Kidney glomerular epithelial cell (primary cell): ENCODE measurements at regions not wholly inside any gene's neighbourhood (a gene's known extent, or its start where the extent isn't known, plus 50 kb on each side); places are given as distances from the start of the nearest gene placed in this dataset.
"Not testable (repeated sequence)": the region's sequence is repeated elsewhere in the genome, so short reads cannot be mapped to it uniquely, and the experiment has no call there.

ENCODE experiments used
- DNase-seq: peaks from one replicate; lab custom pipeline; 2025; lab: John Stamatoyannopoulos, UW

DNA sequence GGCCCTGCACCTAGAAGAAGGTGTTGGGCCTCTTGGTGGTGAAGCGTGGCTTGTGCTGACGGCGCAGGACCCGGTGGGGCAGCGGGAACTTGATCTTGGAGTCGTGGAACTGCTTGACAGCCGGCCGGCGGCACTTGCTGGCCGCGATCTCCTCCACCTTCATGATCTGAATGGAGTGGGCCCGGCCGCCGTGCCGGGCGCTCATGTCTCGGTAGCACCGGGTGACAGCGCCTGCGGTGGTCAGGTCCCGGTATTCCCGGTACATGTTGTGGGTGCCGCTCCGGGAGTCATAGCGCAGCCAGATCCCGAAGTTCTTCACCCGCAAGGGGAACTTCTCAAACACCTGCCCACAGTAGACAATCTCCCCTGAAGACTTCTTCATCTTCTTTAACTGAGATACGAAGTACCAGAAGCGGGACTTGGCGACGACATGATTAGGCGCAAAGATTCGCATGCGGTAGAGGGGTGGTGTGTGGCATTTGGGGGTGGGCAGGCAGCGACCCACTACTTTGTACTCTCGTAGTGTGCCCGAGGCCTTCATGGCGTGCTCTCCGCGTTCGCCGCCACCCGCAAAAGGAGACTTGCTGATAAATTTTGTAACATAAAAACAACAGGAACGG lies 92.1 kb upstream of the MSH6 start:
- DNase-seq: not testable (repeated sequence)

DNA sequence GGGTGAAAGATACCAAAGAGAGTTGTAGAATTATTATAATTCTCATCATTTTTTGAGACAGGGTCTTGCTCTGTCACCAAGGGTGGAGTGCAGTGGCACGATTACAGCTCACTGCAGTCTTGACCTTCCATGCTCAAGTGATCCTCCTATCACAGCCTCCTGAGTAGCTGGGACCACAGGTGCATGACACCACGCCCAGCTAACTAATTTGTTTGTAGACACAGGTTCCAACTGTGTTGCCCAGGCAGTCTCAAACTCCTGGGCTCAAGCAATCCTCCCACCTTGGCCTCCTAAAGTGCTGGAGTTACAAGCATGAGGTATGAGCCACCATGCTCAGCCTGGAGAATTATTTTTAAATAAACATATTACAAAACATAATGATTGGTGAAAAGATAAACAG lies 92.8 kb upstream of the MSH6 start:
- DNase-seq: no peak

DNA sequence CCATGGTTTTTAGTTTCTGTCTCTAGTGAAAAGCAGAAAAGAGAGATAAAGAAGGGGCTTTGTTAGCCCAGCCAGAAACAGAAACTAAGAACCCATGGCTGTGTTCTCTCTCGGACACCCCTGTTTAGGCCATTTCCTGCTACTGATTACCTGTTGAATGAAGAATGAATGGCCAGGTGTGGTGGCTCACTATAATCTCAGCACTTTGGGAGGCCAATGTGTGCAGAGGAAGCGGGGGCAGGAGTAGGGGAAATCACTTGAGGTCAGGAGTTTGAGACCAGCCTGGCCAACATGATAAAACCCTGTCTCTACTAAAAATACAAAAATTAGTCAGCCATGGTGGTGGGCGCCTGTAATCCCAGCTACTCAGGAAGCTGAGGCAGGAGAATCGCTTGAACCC lies 93.8 kb upstream of the MSH6 start:
- DNase-seq: not testable (repeated sequence)

DNA sequence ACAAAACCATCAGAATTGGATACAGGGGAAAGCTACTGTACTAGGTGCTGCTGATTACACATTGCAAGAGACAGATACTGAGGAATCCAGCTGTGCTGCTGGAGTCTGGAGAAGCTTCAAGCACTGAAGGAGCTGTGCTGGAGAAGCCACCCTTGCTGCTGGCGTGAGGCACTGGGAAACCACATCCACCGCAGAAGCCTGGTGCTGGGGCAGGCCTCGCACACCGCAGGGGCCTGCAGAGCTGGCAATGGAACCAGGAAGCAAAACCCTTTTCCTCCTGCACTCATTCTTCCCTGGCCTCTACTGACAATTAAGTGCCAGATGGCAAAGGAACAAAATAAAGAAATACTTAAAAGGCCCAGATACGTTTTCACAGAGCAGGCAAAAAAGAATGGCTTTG lies 94.4 kb upstream of the MSH6 start:
- no peak for DNase-seq

DNA sequence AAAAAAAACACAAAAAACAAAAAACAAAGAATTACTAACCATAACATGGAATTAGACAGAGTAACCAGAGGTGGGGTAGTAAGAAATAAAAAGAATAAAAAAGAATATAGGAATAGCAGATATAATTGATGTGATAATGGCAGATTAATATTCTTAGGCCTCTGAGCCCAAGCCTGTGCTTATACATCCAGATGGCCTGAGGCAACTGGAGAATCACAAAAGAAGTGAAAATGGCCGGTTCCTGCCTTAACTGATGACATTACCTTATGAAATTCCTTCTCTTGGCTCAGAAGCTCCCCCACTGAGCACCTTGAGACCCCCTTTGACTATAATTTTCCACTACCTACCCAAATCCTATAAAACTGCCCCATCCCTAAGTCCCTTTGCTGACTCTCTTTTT lies 95.1 kb upstream of the MSH6 start:
- no peak for DNase-seq

DNA sequence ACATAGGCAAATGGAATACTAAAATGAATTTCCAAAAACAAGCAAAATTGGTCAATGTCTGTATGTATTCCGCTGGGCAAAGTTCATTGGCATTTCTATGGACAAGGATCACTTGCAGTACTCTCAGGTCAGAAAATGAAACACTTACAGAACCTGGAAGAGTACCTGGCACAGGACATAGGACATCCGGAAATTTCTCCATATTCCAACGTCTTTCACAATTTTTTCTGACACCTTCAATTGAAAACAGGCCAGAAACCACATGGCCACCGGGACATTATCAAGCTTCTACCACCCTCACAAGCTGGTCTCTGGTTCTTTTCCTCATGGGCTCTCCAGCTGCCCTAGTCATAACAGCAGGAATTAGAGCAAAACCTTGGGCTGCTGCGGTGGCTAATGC lies 96.9 kb upstream of the MSH6 start:
- DNase-seq: no peak

DNA sequence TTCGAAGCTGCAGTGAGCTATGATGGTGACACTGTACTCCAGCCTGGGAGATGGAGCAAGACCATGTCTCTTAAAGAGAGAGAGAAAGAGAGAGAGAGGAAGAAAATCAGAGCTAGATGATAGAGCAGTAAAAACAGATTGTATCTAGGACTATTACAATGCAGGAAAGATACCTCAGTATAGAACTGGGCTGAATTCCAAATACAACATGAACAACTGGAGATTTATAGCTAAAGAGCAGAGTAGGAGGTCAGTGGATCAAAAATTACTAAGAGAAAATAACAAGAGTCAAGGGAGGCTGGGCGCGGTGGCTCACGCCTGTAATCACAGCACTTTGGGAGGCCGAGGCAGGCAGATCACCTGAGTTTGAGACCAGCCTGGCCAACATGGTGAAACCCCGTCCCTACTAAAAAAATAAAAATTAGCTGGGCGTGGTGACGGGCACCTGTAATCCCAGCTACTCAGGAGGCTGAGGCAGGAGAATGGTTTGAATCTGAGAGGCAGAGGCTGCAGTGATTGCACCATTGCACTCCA lies 100.7 kb upstream of the MSH6 start:
- no peak for DNase-seq

DNA sequence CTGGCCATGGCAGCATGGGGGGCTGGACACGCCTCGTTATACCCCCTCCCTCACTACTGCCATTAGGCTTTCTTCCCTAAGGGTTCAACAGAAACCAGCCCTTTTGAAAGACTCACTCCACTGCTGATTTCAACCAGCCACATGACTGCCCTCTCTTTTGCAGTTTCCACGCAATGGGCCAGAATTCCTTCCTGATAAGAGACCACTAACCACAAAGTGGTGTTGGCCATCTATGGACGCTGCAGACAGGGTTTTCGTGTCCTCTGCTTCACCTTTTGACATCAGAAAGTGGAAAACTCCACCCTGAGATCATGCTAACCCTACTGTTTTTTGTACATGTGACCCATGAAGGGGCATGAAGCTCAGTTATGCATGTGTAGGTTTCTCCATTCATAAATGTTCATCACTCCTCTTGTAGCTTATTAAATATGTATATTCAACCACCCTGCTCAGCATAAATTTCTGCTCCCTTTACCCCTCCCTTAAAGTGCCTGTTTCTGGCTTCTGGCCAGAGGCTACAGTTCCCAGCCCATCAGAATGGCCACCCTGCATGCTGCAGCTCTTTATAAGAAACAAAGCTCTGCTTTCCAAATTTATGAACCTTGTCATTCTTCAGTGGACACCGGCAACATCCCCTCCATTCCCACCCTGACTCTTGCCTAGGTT lies 105.6 kb upstream of the KCNK12 start:
- no peak for DNase-seq

DNA sequence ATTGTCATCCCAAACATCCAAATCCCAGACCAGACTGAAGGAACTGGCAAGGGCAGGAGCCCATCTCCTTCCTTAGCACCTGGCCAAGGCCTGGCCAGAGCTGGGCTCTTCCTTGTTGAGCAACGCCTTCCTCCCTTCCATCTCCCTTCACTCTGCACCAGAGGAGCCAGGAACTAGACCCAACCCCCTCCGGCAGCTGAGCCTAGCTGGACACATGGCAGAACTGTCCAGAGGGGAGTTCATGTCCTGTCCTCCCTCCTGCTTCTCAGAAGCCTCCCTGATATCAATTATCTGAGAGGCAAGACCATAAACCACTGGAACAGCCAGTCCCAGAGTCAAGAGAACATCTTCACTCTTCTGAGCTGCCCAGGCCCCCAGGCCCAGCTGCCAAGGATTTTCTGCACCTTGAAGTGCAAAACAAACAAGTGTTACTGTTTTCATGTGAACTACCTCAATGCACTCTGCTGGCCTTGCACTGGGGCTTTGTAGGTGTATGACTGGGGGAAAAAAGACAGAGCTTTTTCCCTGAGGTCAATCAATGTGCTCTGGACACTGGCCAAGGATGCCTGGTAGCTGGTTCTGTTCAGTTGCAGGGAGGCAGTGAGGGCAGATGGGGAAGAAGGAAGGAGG lies 104.5 kb upstream of the KCNK12 start:
- DNase-seq: no peak

DNA sequence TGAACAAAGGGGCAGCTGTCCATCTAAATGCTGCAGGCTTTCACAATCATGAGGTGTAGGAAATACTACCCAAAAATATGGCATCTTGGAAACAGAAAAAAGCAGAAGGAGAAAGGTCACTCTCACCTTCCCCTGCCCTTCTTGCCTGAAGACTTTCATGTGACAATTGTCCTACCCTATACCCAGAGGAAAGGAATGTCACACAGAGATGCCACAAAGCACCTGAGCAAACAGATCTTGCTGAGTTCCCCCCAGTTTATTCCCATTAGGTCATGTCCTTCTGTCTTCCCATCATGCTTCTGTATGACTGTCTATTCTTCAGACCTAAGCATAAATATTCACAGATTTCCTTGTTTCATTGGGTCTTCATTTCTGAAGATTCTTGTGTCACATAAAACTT lies 95.5 kb upstream of the KCNK12 start:
- DNase-seq: no peak

DNA sequence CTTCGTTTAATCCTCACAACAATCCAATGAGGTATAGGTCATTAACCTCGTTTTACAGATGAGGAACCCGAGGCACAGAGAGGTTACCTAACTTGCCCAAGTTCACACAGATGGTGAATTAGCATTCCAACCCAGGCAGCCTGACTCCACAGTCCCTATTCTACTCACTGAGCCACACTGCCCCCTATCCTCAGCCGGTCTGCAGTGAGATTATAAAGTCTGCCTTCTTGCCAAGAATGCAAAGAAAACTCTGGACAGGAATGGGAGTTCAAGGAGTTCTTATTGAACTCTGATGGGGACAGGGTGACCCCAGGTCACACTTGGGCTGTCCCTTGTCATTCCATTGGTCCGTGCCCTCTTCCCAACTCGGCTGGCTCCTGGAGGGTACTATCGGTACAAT lies 94.0 kb upstream of the KCNK12 start:
- no peak for DNase-seq

DNA sequence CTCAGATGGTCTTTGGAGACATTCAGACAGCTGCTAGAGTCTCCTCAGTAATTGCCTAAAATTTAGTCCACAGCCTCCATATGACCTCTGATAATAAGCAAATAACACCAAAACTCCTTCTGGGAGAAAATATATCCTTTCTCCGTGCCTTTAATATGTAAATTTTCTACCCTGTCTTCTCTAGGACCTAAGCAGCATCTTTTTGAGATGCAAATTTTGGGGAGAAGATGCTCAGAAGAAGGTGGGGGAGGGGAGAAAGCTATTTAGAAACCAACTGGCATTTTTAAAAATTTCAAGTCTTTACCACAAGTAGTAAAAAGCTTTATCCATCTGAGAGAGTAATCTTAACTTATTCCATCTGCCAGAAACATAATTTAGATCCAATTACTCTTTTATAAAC lies 91.8 kb upstream of the KCNK12 start:
- no peak for DNase-seq

DNA sequence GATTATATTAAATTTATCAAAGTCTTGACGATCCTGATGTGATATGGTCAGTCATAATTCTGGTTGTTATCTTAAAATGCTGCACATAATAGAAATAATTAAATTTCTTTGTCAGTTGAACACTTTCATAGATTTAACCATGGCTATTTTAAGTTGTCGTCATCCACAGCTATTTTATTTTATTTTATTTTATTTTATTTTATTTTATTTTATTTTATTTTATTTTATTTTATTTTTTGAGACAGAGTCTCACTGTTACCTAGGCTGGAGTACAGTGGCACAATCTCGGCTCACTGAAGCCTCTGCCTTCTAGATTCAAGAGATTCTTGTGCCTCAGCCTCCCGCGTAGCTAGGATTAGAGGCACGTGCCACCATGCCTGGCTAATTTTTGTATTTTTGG lies 90.5 kb upstream of the KCNK12 start:
- no peak for DNase-seq

DNA sequence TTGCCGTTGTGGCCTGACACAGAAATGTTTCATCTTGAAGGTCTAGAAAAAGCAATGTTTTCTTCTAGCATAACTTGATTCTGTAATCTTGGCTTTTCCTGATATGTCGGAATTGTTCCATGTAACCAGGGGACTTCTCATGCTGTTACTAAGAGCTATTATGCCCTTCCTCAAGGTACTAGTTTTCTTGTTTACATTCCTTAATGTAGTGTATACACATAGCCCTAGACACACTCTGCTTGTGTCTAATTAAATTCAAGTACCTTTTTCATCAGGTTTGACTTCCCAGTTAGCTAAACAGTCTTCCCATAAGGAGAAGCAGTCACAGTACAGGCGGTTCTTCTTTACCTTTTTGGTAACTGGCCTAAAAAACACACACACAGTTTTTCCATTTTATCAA lies 89.4 kb upstream of the KCNK12 start:
- no peak for DNase-seq

DNA sequence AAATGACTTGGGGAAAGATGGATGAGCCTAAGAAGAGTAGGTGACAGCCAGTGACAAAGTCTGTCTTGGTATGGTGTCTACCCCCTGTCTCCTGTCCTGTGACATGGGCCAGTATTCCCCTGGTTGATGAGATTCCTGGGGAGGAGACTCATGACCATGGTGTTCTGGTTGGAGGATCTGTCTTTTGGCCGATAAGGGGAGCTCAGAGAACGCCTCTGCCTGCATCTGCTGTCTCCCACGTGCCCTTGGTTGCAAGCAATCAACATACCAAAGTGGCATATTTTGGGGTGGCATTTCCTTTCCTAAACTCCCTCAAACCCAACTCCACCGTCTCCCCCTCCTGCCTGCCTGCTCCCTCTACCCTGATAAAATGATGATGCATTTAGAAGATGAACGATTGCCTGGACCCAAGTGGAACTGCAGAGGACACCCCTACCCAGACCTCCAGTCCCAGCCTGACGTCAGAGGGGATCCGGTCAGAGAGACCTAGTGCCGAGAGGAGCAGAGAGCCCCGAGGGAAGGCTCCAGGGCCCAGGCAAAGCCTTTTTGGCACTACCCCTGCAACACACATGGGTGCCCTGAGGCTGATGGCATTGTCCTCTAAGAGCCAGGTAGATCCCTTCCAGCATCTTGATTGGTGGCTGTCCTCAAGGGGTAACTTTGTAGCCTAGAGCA lies 88.0 kb upstream of the KCNK12 start:
- DNase-seq: no peak

DNA sequence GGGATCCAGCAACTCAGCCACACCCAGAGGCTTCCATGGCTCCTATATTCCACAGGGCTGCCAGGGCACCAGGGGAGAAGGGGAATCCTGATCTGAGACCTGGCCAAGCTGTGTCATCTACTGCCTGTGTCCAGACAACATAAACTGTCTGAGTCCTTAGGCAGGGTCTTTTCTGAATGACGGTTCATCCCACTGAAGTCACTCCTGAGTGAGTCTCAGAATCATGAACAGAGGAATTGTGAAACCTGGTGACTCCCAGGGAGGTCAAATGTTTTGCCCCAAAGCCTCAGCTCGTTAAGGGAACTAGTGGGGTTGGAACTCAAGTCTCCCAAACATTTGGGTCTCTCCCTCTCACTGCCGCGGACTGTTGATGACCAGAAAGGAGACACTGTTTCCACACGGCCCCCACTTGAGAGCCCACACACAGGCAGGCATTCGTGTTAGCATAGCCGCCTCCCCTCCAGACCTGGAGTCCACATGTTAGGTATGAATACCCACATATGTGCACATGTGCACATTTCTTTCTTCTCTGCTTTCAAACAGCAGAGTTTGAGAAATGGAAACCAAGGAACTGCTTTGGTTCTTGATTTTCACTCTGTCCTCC lies 87.2 kb upstream of the KCNK12 start:
- DNase-seq: no peak

DNA sequence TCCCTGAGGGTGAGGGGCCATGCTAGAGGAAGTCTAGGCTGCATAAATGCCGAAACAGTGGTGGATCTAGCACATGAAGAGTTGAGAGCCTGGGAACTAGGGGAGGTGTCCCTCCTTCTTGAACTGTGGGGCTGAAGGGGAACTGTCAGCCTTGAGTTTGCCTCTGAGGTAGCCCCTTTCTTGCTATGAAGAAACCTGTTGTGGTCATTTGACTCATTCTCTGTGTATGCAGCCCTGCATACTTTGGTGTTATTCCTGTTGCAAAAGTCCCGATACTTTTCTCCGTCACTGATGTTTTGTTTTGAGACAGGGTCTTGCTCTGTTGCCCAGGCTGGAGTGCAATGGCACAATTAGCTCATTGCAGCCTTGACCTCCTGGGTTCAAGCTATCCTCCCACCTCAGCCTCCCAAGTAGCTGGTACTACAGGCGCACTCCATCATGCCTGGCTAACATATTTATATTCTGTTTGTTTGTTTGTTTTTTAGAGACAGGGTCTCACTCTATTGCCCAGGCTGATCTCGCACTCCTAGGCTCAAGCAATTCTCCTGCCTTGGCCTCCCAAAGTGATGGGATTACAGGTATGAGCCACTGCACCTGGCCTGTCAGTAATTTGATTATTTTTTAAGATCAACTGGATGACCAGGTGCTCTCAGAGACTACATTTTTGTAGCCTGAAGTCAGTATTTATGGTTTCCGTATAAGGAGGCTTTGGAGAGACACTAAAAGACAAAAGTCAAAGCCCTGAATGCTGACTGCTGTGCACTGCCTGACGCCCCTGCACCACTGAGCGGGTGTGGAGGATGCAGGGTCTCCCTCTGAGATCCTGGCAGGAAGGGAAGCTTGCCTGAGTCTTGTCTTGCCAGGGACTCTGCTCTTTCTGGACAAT lies 86.2 kb upstream of the KCNK12 start:
- peak; percentile 41 for DNase-seq

DNA sequence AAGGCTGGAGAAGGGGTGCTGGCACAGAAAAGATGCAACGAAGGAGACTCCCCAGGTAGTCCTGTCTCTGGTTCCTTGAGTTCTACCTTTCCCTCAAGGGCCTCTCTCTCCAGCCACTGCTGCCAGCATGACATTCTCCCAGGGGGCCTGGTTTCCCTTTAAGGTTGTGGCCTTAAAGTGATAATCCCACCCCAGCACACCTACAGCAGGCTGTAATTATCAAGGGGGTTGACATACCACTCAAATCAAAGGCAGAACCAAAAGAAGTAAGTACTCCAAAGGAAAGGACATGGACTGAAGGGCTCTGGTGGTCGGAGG lies 84.7 kb upstream of the KCNK12 start:
- DNase-seq: no peak

DNA sequence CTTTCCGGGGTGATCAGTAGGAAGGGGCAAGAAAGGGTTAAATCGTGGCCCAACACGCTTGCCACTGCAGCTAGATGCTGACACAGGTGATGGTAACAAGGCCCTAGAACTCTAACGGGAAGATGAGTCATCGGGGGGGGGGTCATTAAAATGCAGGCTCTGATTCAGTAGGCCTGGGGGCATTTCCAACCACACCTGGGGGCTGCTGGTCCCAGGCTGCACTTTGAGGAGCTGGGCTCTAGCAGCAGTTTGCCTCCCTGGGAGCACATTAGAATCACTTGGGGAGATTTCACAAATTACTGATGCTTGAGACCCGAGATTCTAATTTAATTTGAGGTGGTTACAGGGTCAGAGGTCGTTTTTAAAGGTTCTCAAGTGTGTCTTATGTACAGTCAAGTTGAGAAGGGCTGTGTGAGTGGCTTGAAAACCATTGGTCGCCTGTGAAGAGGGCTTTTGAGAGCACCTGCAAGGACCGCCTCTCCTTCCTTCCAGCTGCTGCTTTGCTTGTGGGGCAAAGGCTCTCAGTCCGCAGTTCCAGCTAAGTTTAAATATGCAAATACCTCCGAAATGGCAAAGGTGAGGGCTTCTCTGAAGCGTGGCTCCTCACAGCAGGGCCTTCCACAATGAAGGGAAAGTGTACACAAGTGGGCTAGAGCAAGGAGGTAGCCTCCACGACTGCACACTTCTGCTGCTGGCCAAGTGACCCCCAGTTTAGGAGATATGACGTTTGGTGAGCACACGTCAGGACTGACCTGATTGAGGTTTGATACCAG lies 84.2 kb upstream of the KCNK12 start:
- no peak for DNase-seq

DNA sequence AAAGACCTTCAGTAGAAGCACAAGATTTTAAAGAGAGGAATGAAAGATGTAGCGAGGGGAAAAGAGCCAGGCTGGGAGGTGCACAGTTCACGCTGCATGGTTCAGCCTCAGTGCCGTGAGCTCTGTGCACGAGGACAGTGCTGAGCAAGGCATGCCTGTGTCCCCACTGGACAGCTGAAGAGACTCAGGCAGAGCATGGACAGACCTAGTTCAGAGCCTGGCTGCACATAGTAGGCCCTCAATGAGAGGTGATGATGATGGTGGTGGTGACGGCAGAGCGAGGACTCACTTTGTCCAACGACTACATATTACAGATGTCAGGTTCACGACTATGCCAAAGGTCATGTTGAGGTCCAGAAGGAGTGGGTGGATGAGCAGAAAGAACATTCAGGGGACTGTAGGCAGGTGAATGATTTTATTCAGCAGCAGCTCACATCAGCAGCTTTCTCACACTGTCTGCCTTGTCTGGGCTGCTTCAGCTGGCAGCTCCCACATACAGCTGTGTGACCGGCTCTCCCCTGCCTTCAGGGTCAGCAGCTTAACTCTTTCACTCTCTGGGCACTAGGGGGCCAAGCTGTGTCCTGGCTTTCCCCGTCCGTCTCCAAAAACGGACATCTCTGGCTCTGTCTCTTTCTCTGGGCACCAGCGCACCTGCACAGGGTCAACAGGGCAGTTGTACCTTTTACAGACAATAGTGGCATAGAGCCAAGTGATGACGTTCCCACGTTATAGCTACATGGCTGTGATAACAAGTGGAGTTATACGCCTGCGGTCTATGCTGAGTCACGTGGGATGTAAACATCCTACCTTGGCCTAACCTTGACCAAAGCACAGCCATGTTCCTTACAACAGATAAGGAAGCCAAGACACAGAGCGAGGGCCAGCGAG lies 83.4 kb upstream of the KCNK12 start:
- DNase-seq: peak; percentile 57
